GM20000 (cell line): ENCODE measurements at regions not wholly inside any gene's neighbourhood (a gene's known extent, or its start where the extent isn't known, plus 50 kb on each side); places are given as distances from the start of the nearest gene placed in this dataset.

Source experiments
- DNase-seq: peaks from one replicate; pipeline ENCODE4 v3.0.0; 2012; ENCODE audit warnings: low spot score
- TF ChIP-seq, protein P1 (sequence below): IDR thresholded peaks from 2 replicates; pipeline ENCODE4 v1.5.1; 2012; ENCODE audit warnings: mild to moderate bottlenecking, control low read depth; ENCODE audit errors: extremely low read depth, missing control alignments

DNA sequence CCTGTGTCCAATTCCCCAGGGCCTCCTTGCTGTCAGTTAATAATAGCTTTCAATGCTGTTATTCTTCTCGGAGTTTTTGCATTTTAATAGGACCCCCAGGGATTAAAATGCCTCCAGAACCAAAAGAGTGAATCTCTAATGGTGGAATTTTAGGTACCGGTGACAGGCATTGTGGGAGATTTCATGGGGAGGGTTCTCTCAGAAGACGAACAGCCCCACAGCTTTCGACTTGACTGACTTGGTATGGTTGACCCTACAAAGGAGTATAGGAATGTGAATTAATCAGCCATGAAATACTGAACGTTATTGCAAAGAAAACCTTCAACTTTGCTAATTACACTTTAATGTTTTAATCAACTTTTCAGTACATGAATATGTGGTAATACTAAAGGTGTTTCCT, 206.3 kb upstream of the FZD8 start:
- DNase-seq = no peak
- TF ChIP-seq, protein P1, sequence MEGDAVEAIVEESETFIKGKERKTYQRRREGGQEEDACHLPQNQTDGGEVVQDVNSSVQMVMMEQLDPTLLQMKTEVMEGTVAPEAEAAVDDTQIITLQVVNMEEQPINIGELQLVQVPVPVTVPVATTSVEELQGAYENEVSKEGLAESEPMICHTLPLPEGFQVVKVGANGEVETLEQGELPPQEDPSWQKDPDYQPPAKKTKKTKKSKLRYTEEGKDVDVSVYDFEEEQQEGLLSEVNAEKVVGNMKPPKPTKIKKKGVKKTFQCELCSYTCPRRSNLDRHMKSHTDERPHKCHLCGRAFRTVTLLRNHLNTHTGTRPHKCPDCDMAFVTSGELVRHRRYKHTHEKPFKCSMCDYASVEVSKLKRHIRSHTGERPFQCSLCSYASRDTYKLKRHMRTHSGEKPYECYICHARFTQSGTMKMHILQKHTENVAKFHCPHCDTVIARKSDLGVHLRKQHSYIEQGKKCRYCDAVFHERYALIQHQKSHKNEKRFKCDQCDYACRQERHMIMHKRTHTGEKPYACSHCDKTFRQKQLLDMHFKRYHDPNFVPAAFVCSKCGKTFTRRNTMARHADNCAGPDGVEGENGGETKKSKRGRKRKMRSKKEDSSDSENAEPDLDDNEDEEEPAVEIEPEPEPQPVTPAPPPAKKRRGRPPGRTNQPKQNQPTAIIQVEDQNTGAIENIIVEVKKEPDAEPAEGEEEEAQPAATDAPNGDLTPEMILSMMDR = no peak

DNA sequence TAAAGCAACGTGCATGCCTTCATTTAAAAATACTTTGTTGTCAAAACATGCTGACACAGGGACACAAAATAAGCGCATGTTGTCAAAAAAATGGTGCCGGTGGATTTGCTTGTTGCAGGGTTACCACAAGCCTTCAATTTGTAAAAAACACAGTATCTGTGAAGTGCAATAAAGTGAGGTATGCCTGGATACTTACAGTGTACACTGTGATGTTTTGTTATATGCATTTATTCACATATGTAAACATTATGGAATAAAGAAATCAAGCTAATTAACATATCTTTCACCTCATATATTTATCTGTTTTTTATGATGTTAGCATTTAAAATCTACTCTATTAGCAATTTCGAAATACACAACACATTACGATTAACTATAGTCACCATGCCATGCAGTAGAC, 202.6 kb upstream of the FZD8 start:
- DNase-seq = no peak
- TF ChIP-seq, protein P1 = no peak

DNA sequence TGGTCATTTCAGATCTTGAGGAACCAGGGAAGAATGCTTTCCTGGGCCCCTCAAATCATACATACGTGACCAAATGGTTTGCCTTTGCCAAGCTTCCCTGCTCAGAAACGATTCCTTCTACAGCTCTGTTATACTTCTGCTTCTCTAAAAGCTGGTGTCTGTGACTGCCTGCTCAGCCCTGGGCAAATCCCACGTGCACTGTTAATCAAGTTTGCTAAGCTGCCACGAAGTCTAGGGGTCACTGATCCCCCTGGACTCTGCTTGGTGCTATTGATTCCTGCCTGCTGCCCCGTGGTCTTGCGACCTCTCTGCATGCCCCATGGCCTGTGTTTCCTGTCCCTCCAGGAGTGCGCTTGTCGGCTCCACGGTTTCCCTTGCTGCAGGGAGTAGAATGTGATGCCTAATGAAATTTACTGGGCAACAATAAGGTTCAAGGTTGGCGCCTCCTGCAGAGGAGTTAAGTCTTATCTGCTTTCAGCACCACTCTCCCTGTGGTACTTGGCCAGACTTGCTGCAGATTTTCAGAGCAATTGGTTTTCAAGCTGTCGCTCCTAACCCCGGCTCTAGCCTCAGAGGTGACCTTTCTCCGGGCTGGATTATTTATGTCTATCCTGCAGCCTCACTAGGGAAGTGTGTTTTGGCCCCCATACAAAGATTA, 201.6 kb upstream of the FZD8 start:
- TF ChIP-seq, protein P1 = no peak
- no peak for DNase-seq

DNA sequence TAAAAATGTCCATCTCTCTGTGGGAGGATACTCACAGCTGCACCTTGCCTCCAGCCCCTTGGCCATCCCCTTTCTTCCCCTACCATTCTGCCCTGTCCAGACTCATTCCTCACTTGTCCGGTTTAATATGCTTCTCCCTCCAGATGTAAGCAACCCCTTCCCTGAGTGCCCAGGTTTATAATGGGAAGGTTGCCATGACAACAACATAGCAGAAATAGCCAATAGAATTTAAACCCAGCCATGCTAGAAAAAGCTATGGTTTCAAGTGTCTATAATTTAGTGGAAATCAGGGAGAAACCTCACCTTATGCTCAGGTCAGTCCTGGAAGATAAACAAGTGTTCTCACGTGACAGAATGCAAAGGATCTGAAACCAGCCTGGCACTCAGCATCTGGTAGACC, 196.0 kb upstream of the FZD8 start:
- no peak for DNase-seq
- TF ChIP-seq, protein P1 = no peak

DNA sequence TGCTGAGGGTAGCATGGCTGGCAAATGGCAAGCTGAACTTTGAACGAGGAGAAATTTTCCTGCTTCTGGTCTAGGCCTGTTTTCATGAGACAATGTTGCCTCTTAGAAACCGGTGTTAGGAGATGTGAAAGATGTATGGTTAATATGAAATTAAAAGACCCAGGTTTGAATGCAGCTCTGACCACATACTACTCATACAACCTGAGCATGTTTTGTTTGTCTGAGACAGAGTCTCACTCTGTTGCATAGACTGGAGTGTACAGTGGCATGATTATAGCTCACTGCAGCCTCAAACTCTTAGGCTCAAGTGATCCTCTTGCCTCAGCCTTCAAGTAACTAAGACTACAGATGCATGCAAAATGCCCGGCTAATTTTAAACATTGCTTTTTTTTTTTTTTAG, 193.4 kb upstream of the FZD8 start:
- TF ChIP-seq, protein P1 = no peak
- no peak for DNase-seq

DNA sequence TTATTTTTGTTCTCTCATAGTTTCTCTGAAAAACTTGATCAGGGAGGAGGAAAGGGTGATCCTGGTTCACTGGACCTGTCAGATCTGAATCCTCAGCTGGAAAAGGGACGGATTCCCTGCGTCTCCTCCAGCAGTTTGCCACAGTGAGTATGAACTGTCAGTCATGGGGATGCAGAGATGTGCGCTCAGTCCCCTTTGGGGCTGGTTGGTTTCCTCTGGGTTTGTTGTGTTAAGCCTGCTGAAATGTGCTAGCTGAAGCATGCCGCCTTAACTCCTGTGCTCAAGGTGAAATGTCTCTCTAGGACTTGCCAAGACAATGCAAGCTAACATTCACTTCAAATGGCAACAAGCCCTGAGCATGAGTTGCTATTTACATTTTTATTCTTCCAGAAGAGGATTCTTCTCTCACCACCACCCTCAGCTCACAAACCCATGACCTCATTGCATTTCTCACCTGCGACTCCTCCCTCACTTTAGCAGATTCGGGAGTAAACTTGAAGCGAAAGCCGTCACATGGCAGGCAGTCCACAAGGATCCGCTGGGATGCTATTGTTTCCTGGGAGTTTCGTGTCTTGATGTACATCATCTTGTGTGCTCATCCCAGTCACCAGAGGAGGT, 192.9 kb upstream of the FZD8 start:
- DNase-seq = no peak
- TF ChIP-seq, protein P1 = no peak

DNA sequence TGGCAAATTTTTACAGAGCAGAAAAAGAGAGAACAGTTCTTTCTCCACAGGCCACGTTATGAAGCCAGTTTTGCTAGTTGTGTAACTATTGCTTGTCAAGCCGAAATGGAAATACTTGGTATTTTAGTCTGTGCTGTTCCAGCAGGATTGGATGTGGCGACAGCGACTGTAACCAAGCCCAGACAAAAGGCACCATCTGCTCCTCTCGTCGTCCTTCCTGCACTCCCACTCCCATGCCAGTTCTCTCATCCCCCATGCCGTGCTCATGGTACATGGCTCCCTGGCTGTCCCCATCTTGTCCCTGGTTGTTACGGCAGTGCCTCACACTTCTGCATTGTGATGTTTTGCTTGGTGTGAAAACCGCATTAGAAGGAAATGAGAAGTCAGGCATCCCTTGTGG, 185.7 kb upstream of the FZD8 start:
- no peak for DNase-seq
- TF ChIP-seq, protein P1 = no peak
